COLO668 (cell line): ENCODE measurements at regions not wholly inside any gene's neighbourhood (a gene's known extent, or its start where the extent isn't known, plus 50 kb on each side); places are given as distances from the start of the nearest gene placed in this dataset.

Experiments
- DNase-seq: peaks from one replicate; lab custom pipeline; 2025; ENCODE audit not compliant: unreplicated experiment; lab: John Stamatoyannopoulos, UW

GRCh38 chr2:11043245-11043644 lies 112.0 kb upstream of the SLC66A3 start:
- no peak for DNase-seq

GRCh38 chr2:11044201-11044600 lies 111.1 kb upstream of the SLC66A3 start:
- DNase-seq = no peak

DNA sequence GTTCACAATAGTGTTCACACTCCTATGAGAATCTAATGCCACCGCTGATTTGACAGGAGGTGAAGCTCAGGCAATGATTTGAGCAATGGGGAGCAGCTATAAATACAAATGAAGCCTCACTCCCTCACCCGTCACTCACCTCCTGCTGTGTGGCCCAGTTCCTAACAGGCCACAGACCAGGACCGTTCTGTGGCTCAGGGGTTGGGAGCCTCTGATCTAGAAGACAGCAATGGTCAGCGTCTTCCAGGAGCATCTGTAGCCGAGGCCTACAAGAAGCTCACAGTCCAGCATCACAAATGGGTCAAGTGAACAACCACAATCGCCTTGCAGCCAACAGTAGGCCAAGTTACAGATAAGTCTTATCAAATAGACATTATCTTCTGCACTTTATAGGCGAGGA lies 110.0 kb upstream of the SLC66A3 start:
- no peak for DNase-seq

- DNase-seq = no peak
Measured at GRCh38 chr2:11048335-11049008, 106.8 kb upstream of the SLC66A3 start.

DNA sequence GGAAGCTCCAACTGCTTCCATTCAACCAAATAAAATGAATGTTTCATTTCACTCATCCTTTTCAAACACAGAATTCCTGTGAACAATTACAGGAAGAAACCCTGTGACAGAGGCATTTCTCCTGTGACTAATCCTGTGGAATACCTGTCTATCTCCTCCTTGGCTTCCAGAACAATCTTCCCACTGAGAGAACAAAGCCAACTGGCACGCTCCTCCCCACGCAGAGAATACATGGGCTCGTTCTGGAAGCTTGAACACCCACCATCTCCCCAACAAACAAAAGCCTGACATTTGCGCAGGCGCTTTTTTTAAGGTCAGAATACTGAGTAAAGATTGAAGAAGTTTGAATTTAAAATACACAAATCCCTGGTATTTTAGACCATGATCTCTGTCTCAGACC lies 104.7 kb upstream of the SLC66A3 start:
- DNase-seq = no peak

DNA sequence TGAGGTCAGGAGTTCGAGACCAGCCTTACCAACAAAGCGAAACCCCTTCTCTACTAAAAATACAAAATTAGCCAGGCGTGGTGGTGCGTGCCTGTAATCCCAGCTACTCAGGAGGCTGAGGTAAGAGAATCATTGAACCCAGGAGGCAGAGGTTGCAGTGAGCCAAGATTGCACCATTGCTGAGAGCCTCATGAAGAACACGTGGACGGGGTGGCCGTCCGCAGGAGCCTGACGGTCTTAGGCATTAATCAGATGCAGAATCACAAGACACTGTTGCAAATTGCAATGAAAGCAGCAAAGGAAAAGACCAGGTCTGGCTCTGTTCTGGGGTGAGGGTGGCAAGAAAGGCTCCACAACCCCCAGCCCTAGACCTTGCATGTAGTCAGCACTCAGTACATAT lies 104.0 kb upstream of the SLC66A3 start:
- no peak for DNase-seq

DNA sequence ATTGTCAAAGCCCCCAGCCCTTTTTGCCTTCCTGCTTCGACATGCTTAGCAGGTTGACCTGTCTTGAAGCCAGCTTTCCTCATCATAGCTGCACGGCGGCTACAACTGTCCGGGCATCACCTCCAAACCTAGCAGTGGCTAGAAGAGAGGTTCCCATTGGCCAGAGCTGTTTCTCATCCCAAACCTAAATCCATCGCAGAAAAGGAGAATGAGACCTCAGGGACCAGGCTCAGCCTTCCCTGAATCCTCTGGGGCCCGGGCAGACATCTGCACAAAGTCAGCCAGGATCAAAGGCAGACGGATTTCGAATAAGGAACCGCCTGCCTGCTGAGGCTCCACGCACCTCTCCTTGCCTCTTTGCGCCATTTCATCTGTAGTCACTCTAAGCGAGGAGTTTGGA lies 101.7 kb upstream of the SLC66A3 start:
- DNase-seq = no peak

GRCh38 chr2:11054783-11055678 lies 100.2 kb upstream of the SLC66A3 start:
- no peak for DNase-seq

DNA sequence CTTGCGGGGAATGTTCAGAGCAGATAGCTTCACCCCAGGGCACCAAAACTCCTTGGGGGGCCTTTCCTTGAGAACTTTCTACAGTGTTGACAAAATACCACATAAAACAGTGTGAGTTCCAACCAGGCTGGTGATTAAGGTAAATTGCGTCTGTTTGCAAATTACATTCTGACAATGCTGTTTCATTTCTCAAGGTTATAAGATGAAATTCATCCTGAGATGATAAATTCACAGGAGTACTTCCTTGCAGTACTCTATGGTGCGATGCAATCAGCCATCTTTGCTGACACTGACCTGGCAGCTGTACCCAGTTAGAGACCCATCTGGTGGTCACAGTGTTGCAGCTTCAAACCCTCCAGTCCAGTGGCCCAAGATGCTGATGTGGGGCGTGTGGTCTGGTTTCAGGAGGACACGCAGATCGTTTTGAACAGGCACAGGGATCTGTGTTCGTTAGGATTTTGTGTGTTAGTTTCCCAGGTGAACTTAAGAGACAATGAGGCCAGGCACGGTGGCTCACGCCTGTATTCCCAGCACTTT lies 99.5 kb upstream of the SLC66A3 start:
- DNase-seq = no peak

DNA sequence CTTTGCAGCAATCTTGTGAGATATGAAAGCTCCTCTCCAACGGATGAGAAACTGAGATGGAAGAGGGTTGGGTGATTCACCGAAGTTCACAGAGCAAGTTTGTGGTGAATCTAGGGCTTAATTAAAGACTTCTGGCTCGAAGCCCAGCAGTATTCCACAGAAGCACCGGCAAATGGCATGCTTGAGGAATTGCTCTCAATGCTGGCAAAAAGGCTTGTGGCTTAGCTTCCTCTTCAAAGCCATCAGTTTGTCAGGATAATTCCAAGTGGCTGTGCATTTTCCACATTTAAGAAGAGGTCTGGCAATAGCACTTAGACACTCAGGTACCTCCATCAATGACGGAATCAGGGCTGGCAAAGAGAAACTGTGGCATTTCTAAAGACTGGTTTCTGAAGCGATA lies 98.7 kb upstream of the SLC66A3 start:
- DNase-seq = no peak

GRCh38 chr2:11057031-11057430 lies 98.2 kb upstream of the SLC66A3 start:
- DNase-seq = no peak

DNA sequence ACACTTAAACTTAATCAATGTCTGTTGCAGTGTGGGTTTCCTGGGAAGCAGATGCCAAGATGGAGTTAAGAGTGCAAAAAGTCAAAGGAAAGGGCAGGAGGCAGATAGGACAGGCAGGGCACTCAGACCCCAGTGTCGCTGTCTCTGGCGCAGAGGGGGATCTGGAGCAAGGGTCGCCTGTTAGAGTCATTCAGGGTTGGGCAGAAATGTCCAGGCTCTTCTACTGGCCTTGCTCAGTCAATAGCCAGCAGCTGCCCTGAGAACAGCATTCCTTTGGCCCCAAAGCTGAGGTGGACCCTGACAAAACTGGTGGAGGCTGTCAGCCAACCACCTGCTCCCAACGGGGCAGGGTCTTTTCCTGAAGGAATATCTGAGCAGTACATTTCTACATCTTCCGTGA lies 97.1 kb upstream of the SLC66A3 start:
- DNase-seq = no peak

DNA sequence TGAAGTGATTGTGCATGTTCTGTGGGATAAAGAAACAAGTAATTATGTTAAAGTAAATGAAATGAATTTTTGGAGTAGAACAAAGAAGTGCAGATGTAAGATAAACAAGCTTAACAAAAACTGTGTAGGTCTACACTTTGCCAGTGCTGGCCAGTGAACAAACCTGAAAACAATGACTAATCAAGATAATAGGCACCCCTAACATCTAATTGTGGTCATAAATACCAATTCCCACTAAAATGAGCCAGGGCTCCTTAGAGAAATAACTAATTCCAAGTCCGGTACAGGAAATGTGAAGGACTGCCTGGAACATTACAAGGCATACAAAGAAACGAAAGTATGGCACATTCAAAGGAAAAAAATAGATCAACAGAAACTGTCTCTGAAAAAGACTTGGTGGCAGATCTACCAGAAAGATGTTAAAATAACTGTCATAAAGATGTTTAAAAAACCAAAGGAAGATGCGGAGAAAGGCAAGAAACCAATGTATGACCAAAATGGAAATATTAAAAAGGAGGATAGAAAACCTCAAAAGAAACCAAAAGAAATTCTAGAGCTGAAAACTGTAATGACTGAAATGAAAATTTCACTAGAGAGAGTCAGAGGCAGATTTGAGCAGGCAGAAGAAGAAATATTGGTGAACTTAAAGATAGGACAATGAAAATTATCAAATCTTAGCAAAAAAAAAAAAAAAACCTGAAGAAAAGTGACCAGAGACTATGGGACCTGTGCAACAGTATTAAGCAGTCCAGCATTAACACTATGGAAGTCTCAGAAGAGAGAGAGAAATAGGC lies 94.7 kb upstream of the SLC66A3 start:
- DNase-seq = no peak

DNA sequence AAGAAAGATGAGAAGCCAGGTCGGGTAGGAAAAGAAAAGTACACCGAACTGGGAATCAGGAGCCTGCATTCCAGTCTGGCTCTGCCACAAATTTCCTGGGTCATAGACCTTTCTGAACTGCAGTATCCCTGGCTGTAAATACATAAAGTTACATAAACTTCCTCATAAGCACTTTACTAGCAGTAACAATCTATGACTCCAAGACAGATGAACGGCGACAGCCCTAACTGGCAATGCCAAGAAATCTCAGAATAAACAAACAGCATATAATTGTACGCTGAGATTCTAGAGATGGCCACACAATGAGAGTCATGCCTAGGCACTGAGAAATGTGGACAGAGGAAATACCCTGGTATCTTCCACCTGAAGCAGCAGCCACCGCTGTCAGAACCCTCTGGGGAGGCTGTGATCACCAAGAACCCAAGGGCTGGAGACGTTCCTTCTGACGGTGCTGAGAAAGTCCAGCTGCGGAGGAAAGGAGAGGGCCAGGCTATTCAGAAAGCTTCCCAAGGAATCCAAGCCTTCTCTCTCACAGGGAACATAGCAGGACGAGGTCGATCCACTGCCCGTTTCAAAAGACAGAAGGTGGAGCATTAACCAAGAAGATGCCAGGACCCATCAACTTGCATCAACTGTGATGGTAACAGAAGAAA lies 89.3 kb upstream of the SLC66A3 start:
- DNase-seq = no peak

DNA sequence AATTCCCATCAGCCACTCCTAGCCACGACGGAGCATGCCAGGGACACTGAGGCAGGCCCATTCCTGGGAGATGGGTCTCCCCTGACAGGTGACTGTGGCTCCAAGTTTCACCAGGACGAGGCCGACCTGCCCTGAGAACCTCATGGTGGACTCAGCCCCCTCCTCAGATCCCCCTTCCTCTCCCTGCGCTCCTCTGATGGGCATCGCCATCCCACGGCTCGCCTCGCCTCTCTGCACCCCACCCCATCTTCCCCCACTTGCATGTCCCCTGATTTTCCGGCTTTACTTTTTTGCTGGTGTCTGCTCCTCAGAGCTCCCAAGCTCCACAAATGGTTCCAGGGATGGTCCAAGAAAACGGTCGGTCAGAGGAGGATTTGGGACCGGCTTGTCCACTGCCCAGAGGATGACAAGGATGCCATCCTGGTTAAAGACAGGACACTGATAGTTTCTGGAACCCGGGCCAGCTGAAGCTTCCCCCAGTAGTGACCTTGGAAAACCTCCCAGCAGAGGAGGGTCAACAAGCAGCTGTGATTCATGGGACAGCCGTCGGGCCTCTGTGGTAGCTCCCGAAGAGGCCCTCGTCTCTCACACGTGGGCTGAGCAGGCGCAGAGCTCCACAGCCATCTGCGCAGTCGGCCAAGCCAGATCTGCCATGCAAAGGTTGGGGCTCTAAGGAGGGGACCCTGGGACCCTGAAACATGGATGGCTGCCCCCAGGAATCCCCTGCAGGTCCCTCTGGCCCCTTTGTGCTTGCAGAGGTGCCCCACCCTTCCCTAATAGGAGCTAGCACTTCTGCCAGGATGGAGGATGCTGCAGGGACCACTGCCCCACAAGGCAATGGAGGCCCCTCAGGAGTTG lies 87.8 kb upstream of the SLC66A3 start:
- no peak for DNase-seq

- no peak for DNase-seq
Measured at GRCh38 chr2:11068079-11068741, 87.1 kb upstream of the SLC66A3 start.

DNA sequence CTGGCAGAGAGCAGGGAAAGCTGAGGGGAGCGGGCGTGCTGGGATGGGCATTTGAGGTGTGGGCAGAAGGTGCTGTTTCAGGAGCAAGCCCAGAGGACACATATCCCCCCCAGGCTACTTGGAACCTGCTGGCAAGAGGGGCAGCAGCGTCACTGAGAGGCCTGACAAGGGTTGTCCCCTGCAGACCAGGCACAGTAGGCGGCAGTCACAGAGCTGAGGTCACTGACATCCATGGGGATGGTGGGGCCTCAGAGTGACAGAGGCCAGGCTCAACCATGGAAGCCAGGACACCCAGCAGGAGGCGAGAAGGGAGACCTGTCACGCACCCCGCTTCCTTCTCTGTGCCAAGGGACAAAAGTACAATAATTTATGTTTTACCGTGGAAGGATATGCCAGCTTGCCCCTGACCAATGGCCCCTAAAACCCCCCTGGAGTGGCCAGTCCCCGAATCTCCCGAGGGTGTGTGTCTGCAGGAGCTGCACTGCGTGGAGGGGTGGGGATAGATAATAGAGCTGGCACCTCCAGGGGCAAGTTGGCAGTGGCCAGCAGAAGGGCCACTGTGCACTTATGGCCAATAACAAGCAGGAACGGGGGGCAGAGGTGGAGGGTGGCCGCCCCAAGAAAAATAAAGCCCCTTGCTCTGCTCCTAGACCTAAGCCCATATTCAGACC lies 86.3 kb upstream of the SLC66A3 start:
- no peak for DNase-seq

DNA sequence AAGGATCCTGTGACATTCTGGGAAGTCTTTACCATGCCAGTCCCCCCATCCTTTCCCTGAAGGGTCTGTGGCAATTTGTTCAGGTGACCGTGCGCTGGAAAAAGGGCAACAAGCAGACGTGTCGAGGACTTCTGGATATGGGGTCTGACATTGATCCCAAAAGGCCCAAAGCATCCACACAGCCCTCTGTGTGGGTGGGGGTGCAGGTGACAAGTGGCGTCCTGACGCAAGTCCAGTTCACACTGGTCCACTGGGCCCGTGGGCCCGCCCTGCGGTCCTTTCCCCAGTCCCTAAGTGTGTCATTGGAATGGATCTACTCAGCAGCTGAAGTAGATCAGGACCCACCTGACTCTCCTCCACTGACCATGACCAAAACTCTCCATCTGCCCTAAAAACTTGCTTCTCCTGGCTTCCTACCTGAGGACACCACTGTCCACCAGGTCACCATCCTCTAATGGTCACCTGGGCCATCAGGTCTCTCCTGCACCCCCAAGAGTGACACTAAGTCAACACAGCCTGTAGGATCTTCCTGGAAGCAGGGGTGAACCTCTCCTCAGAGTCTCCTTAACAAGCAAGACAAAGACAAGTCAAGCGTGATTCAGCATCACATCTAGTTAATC lies 85.6 kb upstream of the SLC66A3 start:
- DNase-seq = no peak

GRCh38 chr2:11071211-11071610 lies 84.1 kb upstream of the SLC66A3 start:
- no peak for DNase-seq
